H1 (cell line): ENCODE measurements at regions not wholly inside any gene's neighbourhood (a gene's known extent, or its start where the extent isn't known, plus 50 kb on each side); places are given as distances from the start of the nearest gene placed in this dataset.

Experiments used
- CTCF ChIA-PET: fragments of 300-600 bp; sonication (Branson Sonifier 250); formaldehyde crosslinking; loops from one replicate; lab custom pipeline; 2021; ENCODE audit not compliant: partially characterized antibody; lab: Charles Lee
- POLR2A ChIA-PET: fragments of 300-600 bp; sonication (Branson Sonifier 250); formaldehyde crosslinking; loops from one replicate; lab custom pipeline; 2021; ENCODE audit warnings: inconsistent platforms; ENCODE audit not compliant: partially characterized antibody; lab: Charles Lee
- DNase-seq, 2 experiments: peaks; one replicate each; pipeline versions ENCODE4 v3.0.0 to v3.0.0-alpha.2; 2010 to 2022; ENCODE audit warnings: low spot score in 2 of 2, low read depth in 1 of 2, mixed read lengths in 1 of 2
- FAIRE-seq: peaks from 2 replicates; lab custom pipeline; 2011; peaks lifted over from hg19 to GRCh38; lab: Jason Lieb, UNC
- H2AFZ ChIP-seq: 2 replicates; pipeline ENCODE4 v1.8.1; 2012; ENCODE audit warnings: low read length, inconsistent platforms
- H2AK5ac ChIP-seq: 2 replicates; pipeline ENCODE4 v1.6.1; 2013; ENCODE audit warnings: low read depth, low read length
- H2BK120ac ChIP-seq: replicated peaks from 2 replicates; pipeline ENCODE3; 2013; ENCODE audit warnings: low read depth, low read length, inconsistent platforms
- H2BK12ac ChIP-seq: 2 replicates; pipeline ENCODE4 v1.6.1; 2013; ENCODE audit warnings: low read depth, low read length
- H2BK15ac ChIP-seq: 2 replicates; pipeline ENCODE4 v1.6.1; 2013; ENCODE audit warnings: low read length
- H2BK20ac ChIP-seq: 2 replicates; pipeline ENCODE4 v1.6.1; 2013; ENCODE audit warnings: low read length
- H2BK5ac ChIP-seq: 2 replicates; pipeline ENCODE4 v1.6.1; 2013; ENCODE audit warnings: low read depth, low read length
- H3K14ac ChIP-seq: 2 replicates; pipeline ENCODE4 v1.6.1; 2013; ENCODE audit warnings: inconsistent platforms; ENCODE audit not compliant: insufficient read length
- H3K18ac ChIP-seq: 2 replicates; pipeline ENCODE4 v1.6.1; 2013; ENCODE audit warnings: low read length; ENCODE audit errors: extremely low read depth
- H3K23ac ChIP-seq: 2 replicates; pipeline ENCODE4 v1.6.1; 2013; ENCODE audit warnings: inconsistent platforms; ENCODE audit not compliant: insufficient read length
- H3K23me2 ChIP-seq: 2 replicates; pipeline ENCODE4 v1.6.1; 2013; ENCODE audit warnings: low read depth, low read length
- H3K27ac ChIP-seq: 2 replicates; pipeline ENCODE4 v1.6.1; 2011; ENCODE audit warnings: low read depth, low read length, inconsistent platforms
- H3K27me3 ChIP-seq, 4 experiments: replicated peaks in 1 of 4; 1 replicate in 1 of 4; 2 replicates in 3 of 4; pipeline versions ENCODE4 v1.6.1 to v1.8.1; 2011 to 2013; ENCODE audit warnings: low read length in 3 of 4, mild to moderate bottlenecking in 3 of 4, inconsistent platforms in 2 of 4, mixed read lengths in 2 of 4, moderate library complexity in 1 of 4; ENCODE audit not compliant: control insufficient read depth in 3 of 4, insufficient read depth in 3 of 4; ENCODE audit errors: extremely low read depth in 1 of 4
- H3K36me3 ChIP-seq, 4 experiments: 2 replicates each; pipeline versions ENCODE4 v1.6.1 to v1.8.1; 2011 to 2013; ENCODE audit warnings: mild to moderate bottlenecking in 4 of 4, low read length in 3 of 4, moderate library complexity in 2 of 4, control low read depth in 1 of 4, inconsistent platforms in 1 of 4; ENCODE audit not compliant: insufficient read depth in 4 of 4, control insufficient read depth in 2 of 4
- H3K4ac ChIP-seq: replicated peaks from 2 replicates; pipeline ENCODE3; 2013; ENCODE audit warnings: low read length, low read depth, mixed read lengths, inconsistent platforms; ENCODE audit not compliant: insufficient read length
- H3K4me1 ChIP-seq, 4 experiments: replicated peaks in 1 of 4; 1 replicate in 1 of 4; 2 replicates in 3 of 4; pipeline versions ENCODE4 v1.6.1 to v1.8.1; 2011 to 2013; ENCODE audit warnings: low read length in 3 of 4, inconsistent platforms in 2 of 4, mixed read lengths in 1 of 4; ENCODE audit not compliant: insufficient read depth in 4 of 4, control insufficient read depth in 3 of 4
- H3K4me2 ChIP-seq, 2 experiments: 2 replicates each; pipeline versions ENCODE4 v1.6.1 to v1.8.1; 2011 to 2013; ENCODE audit warnings: low read depth in 2 of 2, low read length in 2 of 2, control low read depth in 1 of 2, inconsistent platforms in 1 of 2, mild to moderate bottlenecking in 1 of 2; ENCODE audit not compliant: insufficient read depth in 1 of 2
- H3K4me3 ChIP-seq, 4 experiments: fragments of 200-600, 300-600 bp in 1 of 4; sonication (generic), shearing (Covaris generic), sonication (Bioruptor Twin) in 1 of 4; 2 replicates each; pipeline versions ENCODE4 v1.5.1 to v1.8.1; 2011 to 2016; ENCODE audit warnings: low read length in 4 of 4, low read depth in 3 of 4, control low read depth in 2 of 4, inconsistent platforms in 2 of 4, mild to moderate bottlenecking in 2 of 4, mixed read lengths in 1 of 4, moderate library complexity in 1 of 4; ENCODE audit not compliant: insufficient read depth in 2 of 4; ENCODE audit errors: extremely low read depth in 1 of 4
- H3K56ac ChIP-seq: replicated peaks from 2 replicates; pipeline ENCODE3; 2013; ENCODE audit warnings: low read depth, mild to moderate bottlenecking, mixed read lengths, low read length, inconsistent platforms; ENCODE audit not compliant: insufficient read length
- H3K79me1 ChIP-seq: 2 replicates; pipeline ENCODE4 v1.6.1; 2013; ENCODE audit warnings: low read depth, low read length, control low read depth
- H3K79me2 ChIP-seq, 2 experiments: 2 replicates each; pipeline versions ENCODE4 v1.6.1 to v1.8.1; 2012 to 2013; ENCODE audit warnings: low read length in 2 of 2, mild to moderate bottlenecking in 2 of 2, inconsistent platforms in 1 of 2; ENCODE audit not compliant: insufficient read depth in 2 of 2, control insufficient read depth in 1 of 2
- H3K9ac ChIP-seq, 4 experiments: replicated peaks in 1 of 4; 1 replicate in 1 of 4; 2 replicates in 3 of 4; pipeline versions ENCODE4 v1.6.1 to v1.8.1; 2011 to 2013; ENCODE audit warnings: low read depth in 3 of 4, low read length in 3 of 4, control low read depth in 2 of 4, mild to moderate bottlenecking in 2 of 4, moderate library complexity in 2 of 4, inconsistent platforms in 1 of 4; ENCODE audit errors: extremely low read depth in 1 of 4
- H3K9me3 ChIP-seq, 2 experiments: 2 replicates each; pipeline versions ENCODE4 v1.6.1 to v1.8.1; 2012 to 2013; ENCODE audit warnings: mild to moderate bottlenecking in 2 of 2, moderate library complexity in 2 of 2, control low read depth in 1 of 2, inconsistent platforms in 1 of 2, low read depth in 1 of 2, low read length in 1 of 2, mixed read lengths in 1 of 2; ENCODE audit not compliant: insufficient read depth in 2 of 2
- H4K20me1 ChIP-seq, 2 experiments: replicated peaks in 1 of 2; 2 replicates each; pipeline versions ENCODE3 to v1.8.1; 2011 to 2013; ENCODE audit warnings: inconsistent platforms in 2 of 2, low read length in 2 of 2, mild to moderate bottlenecking in 1 of 2; ENCODE audit not compliant: insufficient read depth in 2 of 2, control insufficient read depth in 1 of 2
- H4K5ac ChIP-seq: 2 replicates; pipeline ENCODE4 v1.6.1; 2013; ENCODE audit warnings: low read length, low read depth, mixed read lengths, inconsistent platforms; ENCODE audit not compliant: insufficient read length
- H4K8ac ChIP-seq: 2 replicates; pipeline ENCODE4 v1.8.0; 2013; ENCODE audit warnings: mild to moderate bottlenecking, moderate library complexity, low read length, inconsistent platforms; ENCODE audit not compliant: insufficient read depth; ENCODE audit errors: extremely low read depth
- H4K91ac ChIP-seq: replicated peaks from 2 replicates; pipeline ENCODE3; 2013; ENCODE audit warnings: low read length, mixed read lengths, inconsistent platforms; ENCODE audit not compliant: insufficient read length
- NRF1 ChIP-seq: IDR thresholded peaks from 2 replicates; pipeline ENCODE4 v1.6.1; 2011; ENCODE audit warnings: mild to moderate bottlenecking, low read depth, low read length, improper control_type of control experiment
- ZNF274 ChIP-seq: IDR thresholded peaks from 2 replicates; pipeline ENCODE4 v1.7.0; 2012; ENCODE audit warnings: low read length, borderline replicate concordance; ENCODE audit errors: extremely low read depth
- WGBS, 2 experiments: shearing (Covaris generic) in 1 of 2; methylation state at CpG; one replicate each; pipeline versions ENCODE4 v1.1.6 to v1.1.7; 2013 to 2015; ENCODE audit warnings: low lambda C conversion rate in 2 of 2, mixed read lengths in 2 of 2, inconsistent platforms in 1 of 2, low coverage in 1 of 2, missing lambda C conversion rate in 1 of 2; ENCODE audit not compliant: insufficient replicate concordance in 2 of 2, insufficient coverage in 1 of 2, insufficient read length in 1 of 2; ENCODE audit errors: extremely low coverage in 1 of 2, missing lambda C conversion rate in 1 of 2; 5-methylcytosine and 5-hydroxymethylcytosine counted together

- Histone ChIP-seq H2BK15ac (no peak overlapping the region), H4K5ac (no peak overlapping the region), H3K9ac (no peak overlapping the region), H2BK12ac (no peak overlapping the region), H3K4me1 (no peaks in the 10 kb centered on the region), H3K27me3 (no peaks in the 10 kb centered on the region), H3K36me3 (no peaks in the 10 kb centered on the region), H3K18ac (no peak overlapping the region), H4K91ac (no peak overlapping the region), H2BK20ac (no peak overlapping the region), H3K23me2 (no peaks in the 10 kb centered on the region), H3K27ac (no peak overlapping the region), H3K9me3 (no peaks in the 10 kb centered on the region), H3K79me2 (no peaks in the 10 kb centered on the region), H3K4me2 (no peak overlapping the region), H3K23ac (no peak overlapping the region), H3K79me1 (no peaks in the 10 kb centered on the region), H4K20me1 (no peaks in the 10 kb centered on the region), H2BK5ac (no peak overlapping the region), H3K56ac (no peak overlapping the region), H2AFZ (no peak overlapping the region), H2BK120ac (no peak overlapping the region), H3K4ac (no peak overlapping the region), H4K8ac (no peak overlapping the region), H3K4me3 (no peak overlapping the region), H3K14ac (no peak overlapping the region), H2AK5ac (no peak overlapping the region)
- ChIA-PET CTCF (interaction anchor here (1.1 kb wide), 1 partner anchor 8 kb away, joined by 3 read pairs; no protein-coding TSS in a partner anchor), POLR2A (no interaction called here)
- FAIRE-seq (no peak), DNase-seq (no peak)
- 87% methylated on average over 3 of the region's 3 CpGs; no CpG with 5 or more reads in 1 of the 2 experiments for WGBS, 2 experiments
- TF ChIP-seq ZNF274 (no peak), NRF1 (no peak)
Observed at GRCh38 chrX:128142745-128143144, 90.5 kb upstream of the ACTRT1 start.
